MM.1S (cell line): ENCODE measurements at regions not wholly inside any gene's neighbourhood (a gene's known extent, or its start where the extent isn't known, plus 50 kb on each side); places are given as distances from the start of the nearest gene placed in this dataset.

Experiments
- CTCF ChIP-seq: fragments of 300-600 bp; sonication (generic); IDR thresholded peaks from 2 replicates; pipeline ENCODE4 v1.5.1; 2016; ENCODE audit warnings: antibody characterized with exemption, low read length, mixed read lengths
- EZH2 ChIP-seq: fragments of 300-600 bp; sonication (generic); optimal IDR thresholded peaks from 2 replicates; pipeline ENCODE3; 2017; ENCODE audit warnings: low read depth, mild to moderate bottlenecking, antibody characterized with exemption, low read length, mixed read lengths
- EZH2phosphoT487 ChIP-seq: fragments of 300-600 bp; sonication (generic); IDR thresholded peaks from 2 replicates; pipeline ENCODE4 v1.6.1; 2018; ENCODE audit warnings: antibody characterized with exemption, low read length

DNA sequence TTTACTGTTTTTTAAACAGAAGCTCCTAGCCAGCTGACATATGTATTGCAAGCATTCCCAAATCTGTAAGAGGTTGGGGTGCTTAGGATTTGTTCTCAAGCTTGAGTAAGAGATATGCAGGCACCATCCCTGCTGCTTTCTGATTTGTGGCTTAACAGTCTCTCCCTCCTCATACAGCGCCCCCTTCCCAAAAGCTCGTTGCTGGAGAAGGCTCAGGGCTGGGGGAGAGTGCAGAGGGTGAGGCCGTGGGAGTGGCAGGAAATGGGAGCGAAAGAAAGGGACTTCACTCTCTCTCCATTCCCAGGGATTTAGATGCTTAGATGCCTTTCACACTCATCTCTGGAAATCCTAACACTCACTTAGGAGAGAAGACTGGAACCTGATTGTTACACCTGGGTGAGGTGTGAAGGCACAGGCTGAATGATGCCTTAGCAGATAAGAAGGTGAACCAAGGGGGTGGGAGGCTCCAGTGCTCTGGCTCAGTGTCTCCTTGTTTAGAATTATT lies 172.0 kb downstream of the C12orf75 start:
- no peak for TF ChIP-seq CTCF
- TF ChIP-seq EZH2phosphoT487, result no peak
- TF ChIP-seq EZH2, result no peak
